ENCODE measurements at regions not wholly inside any gene's neighbourhood (a gene's known extent, or its start where the extent isn't known, plus 50 kb on each side); places are given as distances from the start of the nearest gene placed in this dataset.
A peak's percentile ranks its signal among the peaks of the same experiment; 100 is the strongest.

DNA sequence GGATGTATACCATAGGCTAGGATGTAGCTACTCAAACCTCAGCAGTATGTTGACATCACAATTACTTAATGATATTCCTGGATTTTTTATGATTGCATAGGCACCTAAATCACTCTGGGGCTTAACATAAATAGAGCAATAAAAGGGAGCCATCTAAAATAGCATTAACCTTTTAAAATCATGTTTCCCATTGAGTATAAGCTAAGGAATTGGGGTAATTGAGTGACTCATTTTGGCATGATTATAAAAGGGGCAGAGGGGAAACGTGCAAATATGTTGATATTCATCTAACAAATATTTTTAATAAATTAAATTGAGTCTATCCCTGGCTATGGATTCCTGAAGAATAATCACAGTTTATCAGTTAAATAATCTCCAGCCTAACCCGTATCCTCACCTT is 74.0 kb upstream of the ADGRF1 start:
- no peak for DNase-seq

DNA sequence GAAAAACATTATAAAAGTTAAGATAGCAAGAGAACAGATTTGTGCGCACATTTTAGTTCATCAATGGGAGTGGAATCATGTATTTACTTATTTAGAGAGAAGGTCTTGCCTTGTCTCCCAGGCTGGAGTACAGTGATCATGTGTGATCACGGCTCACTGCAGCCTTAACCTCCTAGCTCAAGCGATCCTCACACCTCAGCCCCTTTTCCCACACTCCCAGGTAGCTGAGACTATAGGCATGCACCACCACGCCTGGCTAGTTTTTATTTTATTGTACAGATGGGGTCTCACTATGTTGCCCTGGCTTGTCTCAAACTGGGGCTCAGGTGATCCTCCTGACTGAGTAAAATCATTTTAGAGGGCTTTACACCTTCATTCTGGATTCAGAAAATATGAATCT is 72.3 kb upstream of the ADGRF1 start:
- no peak for DNase-seq

DNA sequence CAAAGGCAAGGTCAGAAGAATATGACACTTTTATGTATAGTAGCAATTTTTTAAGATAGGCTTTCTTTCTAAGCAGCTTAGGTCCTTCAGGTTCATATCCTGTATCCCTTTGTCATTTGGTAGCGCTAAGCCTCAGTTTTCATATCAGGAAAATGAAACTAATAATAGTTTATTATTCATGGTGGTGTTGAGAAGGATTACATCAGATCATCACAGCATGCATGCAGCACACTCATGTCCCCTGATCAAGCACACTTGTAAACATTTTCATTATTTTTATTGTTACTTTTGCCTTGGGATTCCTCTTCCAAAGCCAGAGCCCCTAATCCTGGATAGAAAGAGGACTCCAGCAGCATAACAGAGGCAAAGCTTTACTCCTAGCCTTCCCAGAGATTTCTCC is 70.2 kb upstream of the ADGRF1 start:
- DNase-seq = no peak

DNA sequence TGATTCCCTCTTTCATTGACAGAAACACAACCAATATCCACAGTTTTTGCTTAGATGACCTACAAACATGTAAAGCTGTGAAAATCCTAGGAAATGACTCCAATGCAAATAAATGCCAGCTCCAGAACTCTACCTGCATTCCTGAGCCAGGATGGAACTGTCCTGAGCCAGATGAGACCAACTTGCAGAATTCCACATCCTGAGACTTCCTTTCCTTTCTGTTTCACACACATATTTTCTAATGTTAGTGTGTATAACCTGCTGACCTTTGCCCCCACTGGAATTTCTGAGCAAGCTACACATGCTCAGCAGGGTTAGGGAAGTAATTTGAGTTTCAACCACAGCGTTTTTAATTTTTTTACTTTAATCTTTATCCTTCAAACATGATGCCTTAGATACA is 69.6 kb upstream of the ADGRF1 start:
- DNase-seq = peak in 3 of 4 experiments; percentile 17 to 43 (median 30)

DNA sequence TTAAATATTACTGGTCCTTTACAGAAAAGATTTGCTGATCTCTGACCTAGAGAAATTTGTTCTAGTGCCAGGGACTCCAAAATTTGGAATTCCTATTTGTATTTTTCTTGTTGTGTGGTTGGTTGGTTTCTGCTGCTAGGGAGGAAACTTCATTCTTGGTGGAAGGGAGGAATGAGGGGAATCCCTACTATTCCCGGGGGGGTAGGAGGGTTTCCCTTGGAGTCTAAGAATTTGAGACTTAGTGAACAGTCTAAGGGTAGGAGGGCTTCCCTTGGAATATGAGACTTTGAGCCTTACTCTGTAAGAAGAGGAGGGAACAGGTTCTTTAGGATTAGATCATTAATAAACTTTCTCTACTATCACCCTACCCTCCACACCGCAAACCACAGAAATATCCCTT is 67.1 kb upstream of the ADGRF1 start:
- no peak for DNase-seq

DNA sequence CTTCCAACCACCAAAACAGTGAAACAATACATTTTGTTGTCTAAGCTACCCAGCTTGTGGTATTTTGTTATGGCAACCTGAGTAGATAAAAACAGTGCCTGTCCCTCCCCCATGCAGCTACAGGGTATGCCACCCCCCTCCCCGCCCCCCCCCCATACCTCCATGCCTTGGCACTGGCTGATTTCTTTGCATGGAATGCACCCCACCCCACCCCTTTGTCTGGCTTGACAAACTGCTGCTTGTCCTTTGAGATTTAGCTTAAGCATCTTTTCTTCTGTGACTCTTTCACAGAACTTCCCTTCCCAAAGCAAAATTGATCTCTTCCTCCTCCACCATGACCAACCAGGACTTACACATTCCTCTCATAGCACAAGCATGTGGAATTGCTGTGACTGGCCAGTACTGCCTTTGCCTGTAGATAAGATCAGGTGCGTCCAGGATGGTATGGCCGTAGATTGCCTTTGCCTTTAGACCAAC is 64.6 kb upstream of the ADGRF1 start:
- no peak for DNase-seq

DNA sequence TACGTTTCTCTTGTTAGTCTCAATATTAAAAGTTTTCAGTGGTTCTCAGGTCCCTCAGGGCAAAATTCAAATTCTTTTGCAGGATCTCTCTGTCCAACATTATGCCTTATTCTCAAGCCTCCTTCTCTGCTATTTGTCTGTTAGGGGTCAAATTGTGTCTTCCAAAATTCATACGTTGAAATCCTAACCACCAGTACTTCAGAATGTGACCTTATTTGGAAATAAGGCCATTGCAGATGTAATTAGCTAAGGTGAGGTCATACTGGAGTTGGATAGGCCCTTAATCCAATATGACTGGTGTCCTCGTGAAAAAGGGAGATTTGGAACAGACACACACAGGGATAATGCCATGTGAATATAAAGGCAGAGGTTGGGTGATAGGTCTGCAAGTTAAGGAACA is 64.1 kb upstream of the ADGRF1 start:
- DNase-seq = no peak

DNA sequence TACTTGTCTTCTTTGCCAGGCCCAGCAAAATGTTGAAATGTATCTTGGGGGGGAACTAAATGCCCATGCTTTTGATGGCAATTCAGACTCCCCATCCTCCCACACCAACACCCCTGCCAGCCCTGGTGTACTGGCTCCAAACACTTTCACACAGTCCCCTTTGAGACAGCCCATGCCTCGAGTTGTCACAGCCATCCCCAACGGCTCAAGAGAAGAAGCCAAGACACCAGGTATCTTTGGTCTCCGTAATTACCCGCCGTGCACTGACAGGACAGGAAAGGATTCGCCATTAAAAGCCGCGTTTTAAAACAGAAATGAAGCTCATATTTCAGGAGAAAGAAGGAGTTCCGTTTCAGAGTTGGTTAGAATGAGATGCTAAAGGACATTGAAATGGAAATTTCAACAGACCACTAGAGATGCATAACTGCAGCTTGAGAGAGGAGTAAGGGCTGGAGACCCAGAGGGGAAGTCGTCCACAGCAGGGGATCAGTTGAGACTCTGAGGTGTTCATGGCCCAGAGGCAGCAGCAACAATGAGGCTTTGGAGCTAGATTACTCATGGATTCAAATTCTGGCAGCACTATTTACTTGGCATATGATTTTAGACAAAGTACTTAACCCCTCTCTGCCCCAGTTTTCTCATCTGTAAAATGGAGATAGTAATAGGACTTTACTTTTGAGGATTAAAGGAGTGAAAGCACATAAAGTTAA is 63.5 kb upstream of the ADGRF1 start:
- no peak for DNase-seq

DNA sequence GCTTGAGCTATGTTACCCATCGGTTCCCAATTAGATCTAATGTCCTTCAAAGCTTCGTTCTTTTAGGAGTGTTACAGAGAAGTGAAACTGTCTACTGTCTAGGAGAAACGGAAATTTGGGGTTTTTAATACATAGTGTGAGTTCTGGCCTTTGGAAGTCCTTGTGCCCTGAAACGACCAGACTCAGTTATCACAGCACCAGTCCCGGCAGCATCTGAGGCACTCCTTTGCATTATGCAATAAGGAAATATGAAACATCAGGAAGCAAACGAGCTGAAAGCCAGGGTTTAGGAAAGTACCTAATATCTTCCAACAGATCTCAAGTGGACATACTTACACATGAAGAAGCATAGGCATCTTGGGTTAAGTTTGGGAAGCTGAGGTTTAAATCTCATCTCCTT is 61.8 kb upstream of the ADGRF1 start:
- peak; percentile 64 to 88 (median 78) for DNase-seq

DNA sequence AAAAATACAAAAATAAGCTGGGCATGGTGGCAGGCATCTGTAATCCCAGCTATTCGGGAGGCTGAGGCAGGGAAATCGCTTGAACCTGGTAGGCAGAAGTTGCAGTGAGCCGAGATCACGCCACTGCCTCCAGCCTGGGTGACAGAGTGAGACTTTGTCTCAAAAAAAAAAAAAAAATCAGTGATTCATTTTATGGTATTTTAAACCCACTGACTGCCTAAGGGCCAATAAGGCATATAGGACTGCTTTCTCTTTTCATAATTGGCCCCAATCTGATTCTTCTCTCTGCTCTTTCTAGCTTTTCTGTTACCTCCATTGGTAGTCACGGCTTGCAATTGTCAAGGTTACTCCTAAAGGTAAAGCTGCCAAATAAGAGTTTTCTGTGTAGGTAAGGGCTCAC is 60.2 kb upstream of the ADGRF1 start:
- no peak for DNase-seq

DNA sequence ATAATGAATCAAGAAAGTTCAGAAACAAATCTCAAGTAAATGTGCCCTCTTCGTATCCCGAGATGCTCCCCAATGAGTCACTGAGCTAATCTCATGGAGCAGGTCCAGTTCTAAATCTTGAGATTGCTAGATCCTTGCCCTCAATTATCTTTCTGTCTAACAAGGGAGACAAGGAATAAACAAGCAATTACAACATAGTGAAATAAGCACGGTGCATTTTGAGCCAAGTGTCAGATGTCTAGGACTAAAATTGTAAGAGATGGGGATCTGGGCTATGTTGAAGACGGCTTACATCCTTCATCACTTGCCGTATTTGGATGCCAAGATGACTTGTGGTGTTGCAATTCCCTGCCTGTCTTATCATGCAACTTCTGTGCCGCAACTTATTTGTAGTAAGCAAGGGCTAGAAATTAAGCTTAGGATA is 56.5 kb upstream of the ADGRF1 start:
- DNase-seq = no peak

DNA sequence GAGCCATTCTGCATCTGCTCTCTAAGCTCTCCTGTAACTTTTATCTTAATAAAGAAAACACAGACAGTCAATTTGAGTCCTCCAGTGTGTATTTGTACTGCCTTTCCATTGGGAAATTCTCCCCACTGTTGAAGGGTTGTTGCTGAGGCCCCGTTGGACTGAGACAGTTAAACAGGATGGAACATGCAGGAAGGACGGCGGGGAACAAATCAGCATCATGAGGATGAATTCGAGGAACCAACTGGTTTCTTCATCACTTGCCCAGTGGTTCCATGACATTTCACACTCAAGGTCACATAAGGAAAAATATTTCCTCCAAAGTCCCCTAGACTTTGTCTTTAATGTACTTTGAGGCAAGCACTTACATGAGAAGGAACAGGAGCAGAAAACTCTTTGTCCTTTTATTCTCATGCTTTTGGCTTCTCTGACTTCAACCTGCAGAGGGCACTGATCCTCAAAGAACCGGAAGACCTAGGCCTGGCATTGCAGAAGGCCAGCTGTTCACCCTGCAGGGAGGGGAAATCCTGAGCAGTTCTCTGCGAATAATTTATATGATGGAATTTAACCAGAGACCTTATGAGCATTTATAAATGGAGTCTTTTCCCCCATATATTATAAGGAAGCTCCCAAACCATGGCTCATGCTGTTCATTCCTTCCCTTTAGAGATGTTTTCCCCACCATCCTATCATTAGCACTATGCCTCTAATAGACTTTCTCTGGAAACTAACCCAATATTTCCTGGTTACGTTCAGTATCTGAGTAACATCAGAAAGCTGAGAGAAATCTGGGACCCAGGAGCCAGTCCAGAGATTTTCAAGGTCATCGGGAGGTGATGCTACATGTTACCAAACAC is 55.2 kb upstream of the ADGRF1 start:
- DNase-seq = peak; percentile 80 to 92 (median 88)

DNA sequence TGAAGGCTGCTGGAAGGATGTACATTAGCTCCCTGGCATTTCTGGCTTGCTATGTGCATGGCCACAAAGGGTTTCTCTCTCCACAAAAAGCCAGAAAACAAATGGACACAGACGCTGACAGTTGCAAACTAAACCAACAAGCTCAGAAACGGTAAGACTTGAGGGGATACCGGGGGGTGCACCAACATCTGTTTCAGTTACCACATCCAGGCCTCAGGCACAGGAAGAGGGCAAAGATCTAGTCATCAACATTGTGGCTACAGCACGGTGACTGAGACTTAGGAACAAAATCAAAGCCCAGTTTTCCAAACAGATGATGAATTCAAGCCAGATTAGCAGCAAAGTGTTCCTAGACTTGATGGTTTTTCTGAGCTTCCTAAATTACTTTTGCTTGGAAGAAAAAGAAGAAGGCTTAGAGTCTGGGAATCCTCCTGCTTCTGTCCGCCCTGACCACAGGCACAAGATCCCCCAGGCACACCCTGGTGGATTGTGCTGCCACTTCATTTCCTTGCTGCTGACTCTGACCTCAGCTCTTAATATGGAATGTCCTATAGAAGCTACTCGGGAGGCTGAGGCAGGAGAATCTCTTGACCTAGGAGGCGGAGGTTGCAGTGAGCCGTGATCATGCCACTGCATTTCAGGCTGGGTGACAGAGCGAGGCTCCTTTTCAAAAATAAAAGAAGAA is 54.2 kb upstream of the ADGRF1 start:
- DNase-seq = peak; percentile 41 to 58 (median 50)

DNA sequence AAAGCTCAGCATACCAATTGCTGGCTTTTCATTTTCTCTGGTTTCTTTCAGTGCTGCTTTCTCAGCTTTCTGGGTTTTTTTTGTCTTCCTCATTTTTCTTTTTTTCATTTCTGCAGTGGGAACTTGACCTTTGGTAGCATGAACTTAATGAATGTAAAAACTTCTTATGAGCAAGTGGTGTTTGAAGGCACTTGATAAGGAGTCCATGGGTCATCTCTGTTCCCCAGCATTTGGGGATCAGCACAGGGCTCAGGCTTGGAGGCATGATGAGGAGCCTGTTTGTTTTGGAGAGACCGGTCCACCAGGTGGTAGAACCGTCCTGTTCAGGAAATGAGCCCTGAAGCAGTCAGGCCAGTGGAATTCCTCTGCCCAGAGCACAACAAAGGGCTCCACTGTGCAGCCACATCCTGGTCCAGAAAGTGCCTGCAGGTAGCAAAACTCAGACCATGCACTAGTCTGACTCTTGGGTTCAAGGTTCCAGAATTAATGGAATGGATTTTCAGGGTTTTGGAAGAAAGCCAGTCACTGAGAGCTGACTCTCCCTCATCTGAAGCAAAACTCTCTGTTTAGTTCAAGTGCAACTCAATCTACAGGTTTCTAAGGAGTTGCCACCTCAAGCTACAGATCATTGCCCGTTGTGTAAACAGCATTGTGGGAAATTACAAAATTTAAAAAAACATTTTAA is 52.3 kb upstream of the ADGRF1 start:
- DNase-seq = peak; percentile 35 to 76 (median 54)

DNA sequence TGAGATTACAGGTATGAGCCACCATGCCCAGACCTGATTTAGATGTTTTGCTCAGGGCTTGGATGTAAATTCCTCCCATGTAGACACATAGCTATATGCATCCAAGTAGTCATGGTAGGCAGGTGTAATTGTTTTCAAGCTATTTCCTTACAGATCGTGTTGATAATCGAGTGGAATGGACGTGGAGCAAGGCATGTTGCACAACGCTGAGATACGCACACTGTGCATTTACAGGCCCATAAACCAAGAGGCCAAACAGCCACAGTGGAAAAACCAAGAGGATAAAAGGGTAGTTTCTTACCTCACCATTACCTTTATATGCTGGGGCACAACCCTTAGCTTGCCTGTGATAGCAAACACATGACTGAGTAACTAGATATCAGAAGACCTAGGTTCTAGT is 51.0 kb upstream of the ADGRF1 start:
- DNase-seq = no peak

DNA sequence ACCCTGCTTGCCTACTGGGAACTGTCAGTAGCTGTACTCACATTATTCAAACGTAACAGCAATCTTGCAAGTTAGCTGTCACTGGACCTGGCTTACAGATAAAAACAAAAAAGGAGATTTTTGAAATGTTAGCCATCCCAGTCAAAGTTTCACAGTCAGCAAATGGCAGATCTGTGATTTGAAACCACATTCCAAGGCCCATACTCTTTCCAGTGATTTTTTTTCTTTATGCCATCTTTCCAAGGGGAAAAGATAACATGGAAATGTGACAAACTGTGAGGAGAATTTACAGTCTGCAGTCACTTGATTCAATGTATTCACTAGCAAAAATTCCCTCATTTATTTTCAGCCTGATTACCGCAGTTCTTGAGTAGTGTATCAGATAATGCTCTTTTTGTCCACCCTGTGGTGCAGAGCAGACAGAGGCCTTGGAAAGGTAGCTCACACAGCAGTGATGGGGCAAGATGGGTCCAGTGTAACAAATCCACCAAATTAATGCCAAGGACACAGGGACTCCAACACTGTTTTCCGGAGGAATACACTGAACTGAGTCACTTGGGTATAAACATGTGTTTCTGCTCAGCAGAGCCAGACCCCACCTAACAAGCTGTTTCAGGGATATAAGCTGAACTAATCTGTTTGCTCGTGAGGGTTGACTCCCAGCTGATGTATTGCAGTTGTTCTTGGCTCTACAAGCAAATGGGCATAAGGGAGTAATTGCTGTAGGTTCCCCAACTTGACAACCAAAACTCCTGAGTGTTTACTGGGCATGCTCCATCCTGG is 49.9 kb upstream of the ADGRF1 start:
- no peak for DNase-seq

All from suppressor macrophage (primary cell).